ENCODE measurements at regions not wholly inside any gene's neighbourhood (a gene's known extent, or its start where the extent isn't known, plus 50 kb on each side); places are given as distances from the start of the nearest gene placed in this dataset.

GRCh38 chr10:128624656-128625530 lies 498.7 kb upstream of the MKI67 start:
- DNase-seq (ENCODE audit: extremely low read depth, low read depth): no peak
- TF ChIP-seq CTCF (IDR thresholded peaks at IDR 0.05; ENCODE audit: low read depth, low read length): no peak

- TF ChIP-seq CTCF (IDR thresholded peaks at IDR 0.05; ENCODE audit: low read depth, low read length): no peak
- no peak for DNase-seq (ENCODE audit: extremely low read depth, low read depth)
These were observed 499.7 kb upstream of the MKI67 start for GRCh38 chr10:128625926-128626325.

DNA sequence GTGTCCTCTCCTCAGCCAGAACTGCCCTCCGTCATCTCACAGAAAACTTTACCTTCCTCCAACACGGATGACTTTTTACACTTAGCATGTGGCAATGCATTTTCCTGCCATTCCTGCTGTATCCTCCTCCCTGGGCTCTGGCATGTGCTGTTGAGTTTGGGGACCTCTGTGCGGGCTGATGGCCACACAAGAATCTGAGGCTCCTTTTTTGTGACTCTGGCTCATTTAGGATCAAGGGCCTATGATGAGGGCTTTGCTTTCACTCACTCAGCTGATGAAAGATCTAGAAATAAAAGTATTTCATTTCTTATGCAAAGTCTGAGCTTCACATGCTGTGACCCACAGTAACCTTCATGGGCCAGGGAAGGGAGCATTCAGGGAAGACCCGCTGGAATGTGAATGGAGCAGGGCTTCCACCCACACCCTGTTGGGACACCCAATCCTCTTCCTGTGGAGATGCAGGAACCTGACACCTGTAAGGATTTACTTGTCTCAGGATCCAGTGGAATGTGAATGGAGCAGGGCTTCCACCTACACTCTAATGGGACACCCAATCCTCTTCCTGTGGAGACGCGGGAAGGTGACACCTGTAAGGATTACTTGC lies 500.3 kb upstream of the MKI67 start:
- no peak for TF ChIP-seq CTCF (IDR thresholded peaks at IDR 0.05; ENCODE audit: low read depth, low read length)
- DNase-seq (ENCODE audit: extremely low read depth, low read depth): no peak

DNA sequence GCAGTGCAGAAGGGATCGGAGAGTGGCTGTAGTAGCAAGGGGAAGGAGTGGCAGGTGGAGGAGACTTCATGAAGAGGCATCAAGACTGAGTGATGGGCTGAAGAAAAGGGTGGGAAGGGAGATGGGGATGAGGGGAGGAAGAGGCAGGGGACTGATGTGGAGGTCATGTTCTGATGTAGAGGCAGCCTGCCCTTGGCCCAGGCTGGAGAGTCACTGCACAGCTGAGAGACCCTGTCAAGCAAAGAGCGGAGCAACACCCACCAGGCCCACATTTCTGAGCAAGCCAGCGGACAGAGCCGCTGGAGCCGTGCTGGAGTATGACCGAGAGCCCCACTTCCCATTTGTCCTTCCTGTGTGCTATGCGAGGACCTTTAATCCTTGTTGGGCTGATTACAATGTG lies 501.6 kb upstream of the MKI67 start:
- TF ChIP-seq CTCF (IDR thresholded peaks at IDR 0.05; ENCODE audit: low read depth, low read length): no peak
- no peak for DNase-seq (ENCODE audit: extremely low read depth, low read depth)

- TF ChIP-seq CTCF (IDR thresholded peaks at IDR 0.05; ENCODE audit: low read depth, low read length): no peak
- no peak for DNase-seq (ENCODE audit: extremely low read depth, low read depth)
These were observed 502.0 kb upstream of the MKI67 start for GRCh38 chr10:128628252-128628651.

GRCh38 chr10:128629111-128630096 lies 503.2 kb upstream of the MKI67 start:
- DNase-seq (ENCODE audit: extremely low read depth, low read depth): no peak
- TF ChIP-seq CTCF (IDR thresholded peaks at IDR 0.05; ENCODE audit: low read depth, low read length): no peak
